ENCODE measurements at regions not wholly inside any gene's neighbourhood (a gene's known extent, or its start where the extent isn't known, plus 50 kb on each side); places are given as distances from the start of the nearest gene placed in this dataset.

DNA sequence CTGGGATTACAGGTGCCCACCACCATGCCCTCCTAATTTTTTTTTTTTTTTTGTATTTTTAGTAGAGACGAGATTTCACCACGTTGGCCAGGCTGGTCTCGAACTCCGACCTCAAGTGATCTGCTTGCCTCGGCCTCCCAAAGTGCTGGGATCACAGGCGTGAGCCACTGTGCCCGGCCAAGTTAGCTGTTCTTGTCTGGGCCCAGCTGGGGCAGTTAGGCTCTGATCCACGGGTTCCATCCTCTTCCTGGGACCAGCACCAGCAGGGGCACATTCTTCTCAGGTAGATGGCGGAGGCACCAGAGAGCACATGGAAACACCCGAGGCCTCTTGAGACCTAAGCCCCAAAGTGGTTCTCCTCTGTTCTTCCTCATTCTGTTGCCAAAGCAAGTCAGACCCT lies 281.6 kb downstream of the PBX3 start:
- dilution Hi-C loops (cut with MboI; ENCODE audit: extremely low pct_ligation_motif_present, low sequenced_read_pairs) = no loop called here
- H2AFZ ChIP-seq (ENCODE audit: control insufficient read depth, low read length) = no peak overlapping the region
- no peak for DNase-seq (ENCODE audit: low read depth, low spot score)
- H3K36me3 ChIP-seq (ENCODE audit: control insufficient read depth in 2 of 2, extremely low read depth in 1 of 2, insufficient read depth in 2 of 2, low read length in 2 of 2) = no peaks in the 10 kb centered on the region
- no peaks in the 10 kb centered on the region for H4K20me1 ChIP-seq (ENCODE audit: control insufficient read depth, extremely low read depth, insufficient read depth, low read length)
- H3K27ac ChIP-seq (ENCODE audit: control insufficient read depth, insufficient read depth, low read length) = no peak overlapping the region
- no peaks in the 10 kb centered on the region for H3K4me1 ChIP-seq (ENCODE audit: control insufficient read depth, extremely low read depth, insufficient read depth, low read length)
- H3K4me3 ChIP-seq (ENCODE audit: control insufficient read depth in 2 of 3, extremely low read depth in 1 of 3, insufficient read depth in 2 of 3, low read depth in 1 of 3, low read length in 3 of 3) = no peak overlapping the region
- TF ChIP-seq CTCF (optimal IDR thresholded peaks at IDR 0.05 in 1 of 3, IDR thresholded peaks at IDR 0.05 in 1 of 3, conservative IDR thresholded peaks at IDR 0.05 in 1 of 3; ENCODE audit: extremely low read depth in 1 of 3, insufficient read depth in 2 of 3, low read length in 3 of 3) = no peak
- H3K9me3 ChIP-seq (ENCODE audit: control insufficient read depth, low read depth, low read length) = no peaks in the 10 kb centered on the region
- FAIRE-seq = no peak
- H3K79me2 ChIP-seq (ENCODE audit: control insufficient read depth, insufficient read depth, low read length) = no peaks in the 10 kb centered on the region
- no peak overlapping the region for H3K4me2 ChIP-seq (ENCODE audit: control insufficient read depth, extremely low read depth, insufficient read depth, low read depth, low read length)
- no peaks in the 10 kb centered on the region for H3K9me1 ChIP-seq (ENCODE audit: control insufficient read depth, extremely low read depth, insufficient read depth, low read length)
- H3K9ac ChIP-seq (ENCODE audit: control insufficient read depth, extremely low read depth, insufficient read depth, low read length) = no peak overlapping the region
- peaks cover 3% of the 10 kb centered on the region for H3K27me3 ChIP-seq (ENCODE audit: control insufficient read depth, extremely low read depth, insufficient read depth, low read length)

- H3K27me3 ChIP-seq (ENCODE audit: control insufficient read depth, extremely low read depth, insufficient read depth, low read length) = peaks cover 8% of the 10 kb centered on the region
- H4K20me1 ChIP-seq (ENCODE audit: control insufficient read depth, extremely low read depth, insufficient read depth, low read length) = no peaks in the 10 kb centered on the region
- dilution Hi-C loops (cut with MboI; ENCODE audit: extremely low pct_ligation_motif_present, low sequenced_read_pairs) = no loop called here
- FAIRE-seq = no peak
- no peak overlapping the region for H3K4me3 ChIP-seq (ENCODE audit: control insufficient read depth in 2 of 3, extremely low read depth in 1 of 3, insufficient read depth in 2 of 3, low read depth in 1 of 3, low read length in 3 of 3)
- H3K9me1 ChIP-seq (ENCODE audit: control insufficient read depth, extremely low read depth, insufficient read depth, low read length) = no peaks in the 10 kb centered on the region
- no peak for DNase-seq (ENCODE audit: low read depth, low spot score)
- H3K79me2 ChIP-seq (ENCODE audit: control insufficient read depth, insufficient read depth, low read length) = no peaks in the 10 kb centered on the region
- H3K27ac ChIP-seq (ENCODE audit: control insufficient read depth, insufficient read depth, low read length) = no peak overlapping the region
- no peak overlapping the region for H2AFZ ChIP-seq (ENCODE audit: control insufficient read depth, low read length)
- H3K36me3 ChIP-seq (ENCODE audit: control insufficient read depth in 2 of 2, extremely low read depth in 1 of 2, insufficient read depth in 2 of 2, low read length in 2 of 2) = no peaks in the 10 kb centered on the region
- H3K9ac ChIP-seq (ENCODE audit: control insufficient read depth, extremely low read depth, insufficient read depth, low read length) = no peak overlapping the region
- H3K4me2 ChIP-seq (ENCODE audit: control insufficient read depth, extremely low read depth, insufficient read depth, low read depth, low read length) = no peak overlapping the region
- H3K9me3 ChIP-seq (ENCODE audit: control insufficient read depth, low read depth, low read length) = no peaks in the 10 kb centered on the region
- TF ChIP-seq EZH2 (IDR thresholded peaks at IDR 0.05; ENCODE audit: low read length) (no peak), CTCF (optimal IDR thresholded peaks at IDR 0.05 in 1 of 3, IDR thresholded peaks at IDR 0.05 in 1 of 3, conservative IDR thresholded peaks at IDR 0.05 in 1 of 3; ENCODE audit: extremely low read depth in 1 of 3, insufficient read depth in 2 of 3, low read length in 3 of 3) (no peak)
- no peaks in the 10 kb centered on the region for H3K4me1 ChIP-seq (ENCODE audit: control insufficient read depth, extremely low read depth, insufficient read depth, low read length)
These were observed 283.5 kb downstream of the PBX3 start for GRCh38 chr9:126030716-126031115.
